GM12878 (cell line): ENCODE measurements at regions not wholly inside any gene's neighbourhood (a gene's known extent, or its start where the extent isn't known, plus 50 kb on each side); places are given as distances from the start of the nearest gene placed in this dataset. TPM values are rescaled to one million over a fixed set of nuclear protein-coding genes. Genes with fewer than 3 reads are reported as not detected.

Experiments used
- small RNA-seq: library from RNA; depleted of rRNA; stranded (forward); fragments of <200 nt; gene quantifications from one replicate; pipeline ENCODE3, GENCODE V24; 2014

Small RNAs in the stretch of these regions (small RNA-seq; reads per million reads assigned to genes)
- gene AL133270.1 (not detected), gene RNU6-1060P (not detected), gene SPTLC1P2 (not detected)
